Neutrophil (primary cell): ENCODE measurements at regions not wholly inside any gene's neighbourhood (a gene's known extent, or its start where the extent isn't known, plus 50 kb on each side); places are given as distances from the start of the nearest gene placed in this dataset.

Source experiments
- H3K27ac ChIP-seq: fragments of 200-600 bp; sonication (generic); 2 replicates; pipeline ENCODE4 v1.5.1; 2016; ENCODE audit warnings: mild to moderate bottlenecking, moderate library complexity
- H3K27me3 ChIP-seq: fragments of 200-600 bp; sonication (generic); 2 replicates; pipeline ENCODE4 v1.6.0; 2016; ENCODE audit warnings: mild to moderate bottlenecking
- H3K36me3 ChIP-seq: fragments of 200-600 bp; sonication (generic); 2 replicates; pipeline ENCODE4 v1.5.1; 2017
- H3K4me1 ChIP-seq, 2 experiments: fragments of 200-600 bp in 1 of 2; sonication (generic) in 1 of 2; 1 replicate in 1 of 2; 2 replicates in 1 of 2; pipeline versions ENCODE4 v1.5.1 to v1.6.1; 2013 to 2016; ENCODE audit warnings: low read depth in 1 of 2, low read length in 1 of 2, mild to moderate bottlenecking in 1 of 2, moderate library complexity in 1 of 2; ENCODE audit not compliant: control insufficient read depth in 1 of 2, insufficient read depth in 1 of 2
- H3K4me3 ChIP-seq, 2 experiments: fragments of 200-600 bp in 1 of 2; sonication (generic) in 1 of 2; 1 replicate in 1 of 2; 2 replicates in 1 of 2; pipeline ENCODE4 v1.5.1; 2013 to 2016; ENCODE audit warnings: low read depth in 1 of 2, low read length in 1 of 2, mild to moderate bottlenecking in 1 of 2, moderate library complexity in 1 of 2
- H3K9me3 ChIP-seq: fragments of 200-600 bp; sonication (generic); 2 replicates; pipeline ENCODE4 v1.5.1; 2016
- TF ChIP-seq, protein P1 (sequence below): fragments of 200-600 bp; sonication (generic); IDR thresholded peaks from 2 replicates; pipeline ENCODE4 v1.5.1; 2016; ENCODE audit warnings: antibody characterized with exemption

DNA sequence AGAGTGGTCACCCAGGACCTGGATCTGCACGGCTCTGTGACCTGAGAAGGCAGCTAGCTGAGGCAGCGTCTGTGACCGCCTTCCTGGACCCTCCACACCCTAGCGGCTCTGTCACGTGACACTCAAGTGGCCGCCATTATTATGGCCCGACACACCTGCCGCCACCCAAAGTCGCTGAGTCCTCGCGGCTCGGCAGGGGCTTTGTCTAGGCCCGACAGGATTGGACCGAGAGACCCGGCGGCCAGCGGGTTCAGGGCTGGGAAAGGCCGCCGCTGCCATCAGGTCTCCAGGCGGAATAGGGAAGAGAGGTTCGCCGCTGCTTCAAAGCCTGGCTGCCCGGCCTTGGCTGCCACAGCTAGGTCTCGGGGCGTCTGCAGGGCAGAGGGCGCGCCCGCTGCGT, 1162.5 kb upstream of the LRRTM1 start:
- H3K4me3 ChIP-seq = no peak overlapping the region
- H3K27ac ChIP-seq = no peak overlapping the region
- no peaks in the 10 kb centered on the region for H3K9me3 ChIP-seq
- no peaks in the 10 kb centered on the region for H3K36me3 ChIP-seq
- H3K4me1 ChIP-seq = no peaks in the 10 kb centered on the region
- H3K27me3 ChIP-seq = no peaks in the 10 kb centered on the region
- TF ChIP-seq, protein P1, sequence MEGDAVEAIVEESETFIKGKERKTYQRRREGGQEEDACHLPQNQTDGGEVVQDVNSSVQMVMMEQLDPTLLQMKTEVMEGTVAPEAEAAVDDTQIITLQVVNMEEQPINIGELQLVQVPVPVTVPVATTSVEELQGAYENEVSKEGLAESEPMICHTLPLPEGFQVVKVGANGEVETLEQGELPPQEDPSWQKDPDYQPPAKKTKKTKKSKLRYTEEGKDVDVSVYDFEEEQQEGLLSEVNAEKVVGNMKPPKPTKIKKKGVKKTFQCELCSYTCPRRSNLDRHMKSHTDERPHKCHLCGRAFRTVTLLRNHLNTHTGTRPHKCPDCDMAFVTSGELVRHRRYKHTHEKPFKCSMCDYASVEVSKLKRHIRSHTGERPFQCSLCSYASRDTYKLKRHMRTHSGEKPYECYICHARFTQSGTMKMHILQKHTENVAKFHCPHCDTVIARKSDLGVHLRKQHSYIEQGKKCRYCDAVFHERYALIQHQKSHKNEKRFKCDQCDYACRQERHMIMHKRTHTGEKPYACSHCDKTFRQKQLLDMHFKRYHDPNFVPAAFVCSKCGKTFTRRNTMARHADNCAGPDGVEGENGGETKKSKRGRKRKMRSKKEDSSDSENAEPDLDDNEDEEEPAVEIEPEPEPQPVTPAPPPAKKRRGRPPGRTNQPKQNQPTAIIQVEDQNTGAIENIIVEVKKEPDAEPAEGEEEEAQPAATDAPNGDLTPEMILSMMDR = no peak

DNA sequence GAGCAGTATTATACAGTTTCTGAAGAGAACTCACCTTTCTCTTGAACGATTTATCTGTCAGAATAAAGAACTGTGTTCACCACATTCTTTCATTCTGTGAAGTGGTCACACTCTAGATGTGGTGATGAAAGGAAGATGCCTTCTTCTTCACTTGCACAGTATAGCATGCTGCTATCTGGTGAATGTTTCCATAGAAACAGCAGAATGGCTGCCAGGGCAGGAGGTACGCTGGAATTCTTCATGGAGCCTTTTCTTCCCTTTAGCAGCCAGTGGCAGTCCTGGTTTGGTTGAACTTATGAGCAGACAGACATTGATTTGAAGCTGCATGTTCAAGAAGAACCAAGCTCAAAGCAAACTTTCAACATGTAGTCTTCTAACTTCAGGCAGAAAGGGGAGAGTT, 1157.9 kb upstream of the LRRTM1 start:
- Histone ChIP-seq H3K9me3 (no peaks in the 10 kb centered on the region), H3K27me3 (no peaks in the 10 kb centered on the region), H3K36me3 (no peaks in the 10 kb centered on the region), H3K4me3 (no peak overlapping the region), H3K4me1 (no peaks in the 10 kb centered on the region), H3K27ac (no peak overlapping the region)
- TF ChIP-seq, protein P1 = no peak

DNA sequence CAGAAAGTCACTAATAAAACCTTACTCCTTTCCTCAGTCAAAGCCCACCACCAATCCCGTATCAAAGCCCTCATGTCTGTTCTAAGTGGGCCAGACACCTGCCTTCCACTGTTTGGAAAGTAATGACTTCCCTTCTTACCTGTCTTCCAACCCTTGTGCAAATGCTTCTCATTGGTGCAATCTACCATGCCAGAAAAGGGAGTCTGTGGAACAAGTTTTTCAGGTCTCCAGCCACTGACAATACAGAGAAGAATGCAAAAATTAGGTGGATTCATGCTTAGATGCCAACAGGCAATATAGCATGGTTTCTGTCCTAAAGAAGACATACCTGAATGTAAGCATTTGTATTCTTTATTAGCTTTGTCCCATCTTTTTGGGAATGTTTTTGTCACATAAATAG, 1140.6 kb upstream of the LRRTM1 start:
- TF ChIP-seq, protein P1 = no peak
- Histone ChIP-seq H3K27me3 (no peaks in the 10 kb centered on the region), H3K4me3 (no peak overlapping the region), H3K27ac (no peak overlapping the region), H3K36me3 (no peaks in the 10 kb centered on the region), H3K4me1 (no peaks in the 10 kb centered on the region), H3K9me3 (no peaks in the 10 kb centered on the region)

DNA sequence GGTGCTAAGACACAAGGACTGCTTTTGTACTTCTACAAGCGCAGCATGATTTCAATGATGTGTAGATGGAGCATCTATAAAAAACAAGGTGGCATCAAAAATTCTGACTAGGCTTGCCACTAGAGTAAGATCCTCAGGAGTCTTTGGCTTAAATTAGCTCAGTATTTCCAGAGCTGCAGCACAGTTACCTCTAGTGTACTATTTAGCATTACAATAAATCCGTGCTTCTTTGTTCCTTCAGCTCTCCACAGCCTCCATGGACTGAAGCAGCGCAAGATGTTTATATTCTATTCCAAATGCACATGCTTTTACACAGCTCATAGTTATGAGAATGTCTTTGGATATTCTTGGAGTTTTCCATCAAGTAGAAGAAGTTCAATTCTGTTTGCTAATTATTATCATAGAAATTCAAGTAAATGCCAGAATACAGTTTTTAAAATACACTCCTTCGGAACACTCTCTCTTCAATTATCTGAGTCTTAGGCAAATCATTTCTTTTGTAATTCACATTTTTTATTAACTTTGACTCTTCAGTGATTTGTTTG, 1133.0 kb upstream of the LRRTM1 start:
- Histone ChIP-seq H3K36me3 (no peaks in the 10 kb centered on the region), H3K27ac (no peak overlapping the region), H3K4me1 (no peaks in the 10 kb centered on the region), H3K9me3 (no peaks in the 10 kb centered on the region), H3K4me3 (no peak overlapping the region), H3K27me3 (no peaks in the 10 kb centered on the region)
- TF ChIP-seq, protein P1 = no peak

DNA sequence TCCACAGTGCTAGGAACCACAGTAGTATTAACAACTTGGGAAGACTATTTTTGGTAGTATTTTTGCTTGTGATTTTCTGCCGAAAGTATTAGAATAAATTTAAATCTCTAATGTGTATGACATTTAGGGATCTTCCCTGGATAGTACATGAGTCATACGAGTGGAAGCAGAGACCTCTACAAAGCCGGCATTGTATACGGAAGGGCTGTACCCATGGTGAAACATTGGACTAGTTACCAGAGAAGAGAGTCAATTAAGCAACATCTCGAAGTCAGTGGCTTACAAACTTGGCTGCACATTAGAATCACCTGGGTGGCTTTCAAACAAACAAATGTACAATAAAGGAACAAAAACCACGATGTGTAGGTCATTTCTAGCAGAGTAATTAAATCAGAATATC, 1131.7 kb upstream of the LRRTM1 start:
- H3K4me3 ChIP-seq = no peak overlapping the region
- H3K9me3 ChIP-seq = no peaks in the 10 kb centered on the region
- H3K27ac ChIP-seq = no peak overlapping the region
- H3K27me3 ChIP-seq = no peaks in the 10 kb centered on the region
- no peaks in the 10 kb centered on the region for H3K4me1 ChIP-seq
- H3K36me3 ChIP-seq = no peaks in the 10 kb centered on the region
- TF ChIP-seq, protein P1 = no peak

DNA sequence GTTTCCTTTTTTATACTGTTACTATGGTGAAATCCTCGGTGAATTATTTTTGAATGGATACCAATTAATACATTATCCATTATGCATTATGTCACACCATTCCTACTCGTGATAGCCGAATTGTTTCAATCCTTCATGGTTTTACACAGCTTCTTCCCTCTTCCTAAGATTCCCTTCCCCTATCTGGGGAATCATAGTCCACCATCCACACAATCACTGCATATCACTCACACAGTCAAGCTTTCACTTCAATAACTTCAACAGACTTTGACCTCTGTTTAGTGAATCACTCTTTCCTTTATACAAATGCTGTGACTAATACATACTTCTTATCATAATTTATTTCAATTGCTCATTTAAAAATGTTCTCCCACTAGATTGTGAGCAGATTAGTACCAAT, 1108.1 kb upstream of the LRRTM1 start:
- H3K4me1 ChIP-seq = no peaks in the 10 kb centered on the region
- no peaks in the 10 kb centered on the region for H3K9me3 ChIP-seq
- TF ChIP-seq, protein P1 = no peak
- H3K27me3 ChIP-seq = no peaks in the 10 kb centered on the region
- no peak overlapping the region for H3K4me3 ChIP-seq
- H3K27ac ChIP-seq = no peak overlapping the region
- H3K36me3 ChIP-seq = no peaks in the 10 kb centered on the region
